Gastrocnemius medialis (tissue), 4 donors: ENCODE measurements at regions not wholly inside any gene's neighbourhood (a gene's known extent, or its start where the extent isn't known, plus 50 kb on each side); places are given as distances from the start of the nearest gene placed in this dataset.

Source experiments
- CTCF ChIP-seq, 5 experiments: fragments of 450-650 bp in 3 of 5; fragments of 200-600 bp in 2 of 5; sonication (generic) in 2 of 5; IDR thresholded peaks in 4 of 5; conservative IDR thresholded peaks in 1 of 5; 1 replicate in 4 of 5; 2 replicates in 1 of 5; pipeline ENCODE4 v1.5.1; 2016 to 2019; ENCODE audit warnings: antibody characterized with exemption in 5 of 5, mild to moderate bottlenecking in 3 of 5, moderate library complexity in 3 of 5
- POLR2A ChIP-seq, 2 donors: fragments of 450-650 bp; IDR thresholded peaks; one replicate each; pipeline ENCODE4 v1.6.1; 2017; ENCODE audit warnings: antibody characterized with exemption in 2 of 2, mild to moderate bottlenecking in 2 of 2, moderate library complexity in 2 of 2

DNA sequence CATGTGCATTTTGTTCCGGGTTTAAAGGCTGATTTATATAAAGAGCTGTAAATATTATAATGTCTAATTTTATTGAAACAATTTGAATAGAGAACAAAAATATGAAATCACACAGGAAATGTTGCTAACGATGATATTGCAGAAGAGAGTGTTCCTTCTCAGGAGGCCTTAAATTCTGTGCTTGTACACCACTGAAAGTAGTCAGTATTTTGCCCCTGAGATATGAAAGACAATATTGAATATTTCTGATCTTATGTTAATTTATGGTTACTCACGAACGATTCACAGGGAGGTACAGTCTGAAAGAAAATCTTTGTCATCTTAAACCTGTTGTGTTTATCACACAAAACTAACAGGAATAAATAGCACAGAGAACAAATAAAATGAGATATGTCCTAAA, 213.2 kb upstream of the PLSCR5 start:
- TF ChIP-seq POLR2A (IDR thresholded peaks at IDR 0.05) (no peak), CTCF (IDR thresholded peaks at IDR 0.05 in 4 of 5, conservative IDR thresholded peaks at IDR 0.05 in 1 of 5) (no peak)
